Left lung (tissue), 4 donors: ENCODE measurements at regions not wholly inside any gene's neighbourhood (a gene's known extent, or its start where the extent isn't known, plus 50 kb on each side); places are given as distances from the start of the nearest gene placed in this dataset.
"Not testable (repeated sequence)": the region's sequence is repeated elsewhere in the genome, so short reads cannot be mapped to it uniquely, and the experiment has no call there.

ENCODE experiments used
- ATAC-seq: fragments of 200-7000 bp; cut with Tn5 transposase; one replicate; pipeline ENCODE4 v1.9.1; 2020; ENCODE audit warnings: moderate library complexity
- DNase-seq, 4 donors: peaks; one replicate each; pipeline ENCODE4 v3.0.0-alpha.2; 2013 to 2020
- H3K27ac ChIP-seq, 2 donors: fragments of 200-600 bp; sonication (generic) in 1 of 2; one replicate each; pipeline versions ENCODE4 v1.5.0 to v1.8.0; 2020 to 2021
- H3K27me3 ChIP-seq, 2 donors: fragments of 200-600 bp; sonication (generic) in 1 of 2; one replicate each; pipeline versions ENCODE4 v1.5.0 to v1.8.0; 2020 to 2021
- H3K36me3 ChIP-seq, 2 donors: fragments of 200-600 bp; sonication (generic) in 1 of 2; one replicate each; pipeline versions ENCODE4 v1.5.0 to v1.8.0; 2020 to 2021
- H3K4me1 ChIP-seq, 2 donors: fragments of 200-600 bp; one replicate each; pipeline ENCODE4 v1.8.0; 2021
- H3K4me3 ChIP-seq, 2 donors: fragments of 200-600 bp; sonication (generic) in 1 of 2; one replicate each; pipeline versions ENCODE4 v1.5.0 to v1.8.0; 2020 to 2021; ENCODE audit warnings: mild to moderate bottlenecking in 1 of 2
- H3K9me3 ChIP-seq, 2 donors: fragments of 200-600 bp; sonication (generic) in 1 of 2; one replicate each; pipeline versions ENCODE4 v1.5.0 to v1.8.0; 2020 to 2021
- intact Hi-C, 2 donors: fragments of 100-400 bp; cut with DNase I; formaldehyde crosslinking; loops; one replicate each; pipeline versions ENCODE4 v1.11.2 to v1.14.2; 2022
- donor health status: DM: no; HTN: yes; CAD: no.
- donor health status: DM: no; HTN: no; CAD: no.

DNA sequence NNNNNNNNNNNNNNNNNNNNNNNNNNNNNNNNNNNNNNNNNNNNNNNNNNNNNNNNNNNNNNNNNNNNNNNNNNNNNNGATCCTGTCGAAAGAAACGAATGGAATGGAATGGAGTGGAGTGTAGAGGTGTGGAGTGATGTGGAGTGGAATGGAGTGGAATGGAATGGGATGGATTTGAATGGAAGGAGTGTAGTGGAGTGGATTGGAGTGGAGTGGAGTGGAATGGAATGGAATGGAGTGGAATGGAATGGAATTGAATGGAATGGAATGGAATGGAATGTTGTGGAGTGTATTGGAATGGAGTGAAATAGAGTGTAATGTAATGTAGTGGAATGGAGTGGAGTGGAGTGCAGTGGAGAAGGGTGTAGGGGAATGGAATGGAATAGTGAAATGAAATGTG, 1275.4 kb upstream of the TPTE start:
- peak; percentile 8 for ATAC-seq
- intact Hi-C loops, H3K36me3 ChIP-seq: not testable (repeated sequence)

GRCh38 chr21:9246481-9247289, 1274.7 kb upstream of the TPTE start:
- intact Hi-C loops, H3K27me3 ChIP-seq, H3K4me1 ChIP-seq, H3K27ac ChIP-seq, H3K4me3 ChIP-seq, H3K36me3 ChIP-seq, DNase-seq: not testable (repeated sequence)
- peaks cover 21 to 25% of the 10 kb centered on the region in 2 donors for H3K9me3 ChIP-seq
- peak; percentile 72 for ATAC-seq

More for the DNA sequence above, 1275.4 kb upstream of the TPTE start:
- H3K4me3 ChIP-seq, H3K27me3 ChIP-seq, H3K4me1 ChIP-seq, DNase-seq, H3K27ac ChIP-seq: not testable (repeated sequence)
- H3K9me3 ChIP-seq = peaks cover 21 to 25% of the 10 kb centered on the region in 2 donors

- H3K27me3 ChIP-seq, intact Hi-C loops, H3K4me1 ChIP-seq, H3K4me3 ChIP-seq, H3K36me3 ChIP-seq, H3K27ac ChIP-seq, DNase-seq: not testable (repeated sequence)
- peaks cover 21 to 25% of the 10 kb centered on the region in 2 donors for H3K9me3 ChIP-seq
- ATAC-seq = peak; percentile 49
Measured at GRCh38 chr21:9247290-9247613, 1274.1 kb upstream of the TPTE start.

DNA sequence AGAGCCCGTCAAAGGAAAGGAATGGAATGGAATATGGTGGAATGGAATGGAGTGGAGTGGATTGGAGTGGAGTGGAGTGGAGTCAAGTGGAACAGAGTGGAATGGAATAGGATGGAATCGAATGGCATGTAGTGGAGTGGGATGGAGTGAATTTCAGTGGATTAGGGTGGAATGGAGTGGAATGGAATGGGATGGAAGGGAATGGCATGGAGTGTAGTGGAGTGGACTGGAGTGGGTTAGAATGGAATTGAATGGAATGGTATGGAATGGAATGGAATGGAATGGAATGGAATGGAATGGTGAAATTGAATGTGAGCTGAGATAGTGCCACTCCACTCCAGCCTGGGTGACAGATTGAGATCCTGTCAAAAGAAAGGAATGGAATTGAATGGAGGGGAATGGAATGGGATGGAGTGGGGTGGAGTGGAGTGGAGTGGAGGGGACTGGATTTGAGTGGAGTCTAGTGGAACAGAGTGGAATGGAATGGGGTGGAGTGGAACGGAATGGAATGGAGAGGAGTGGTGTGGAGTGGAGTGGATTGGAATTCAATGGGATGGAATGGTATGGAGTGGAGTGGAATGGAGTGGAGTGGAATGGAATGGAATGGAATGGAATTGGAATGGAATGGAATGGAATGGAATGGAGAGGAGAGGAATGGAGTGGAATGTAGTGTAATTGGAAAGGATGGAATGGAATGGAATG, 1273.6 kb upstream of the TPTE start:
- H3K9me3 ChIP-seq = peaks cover 21 to 25% of the 10 kb centered on the region in 2 donors
- H3K36me3 ChIP-seq, H3K4me3 ChIP-seq, H3K27me3 ChIP-seq, intact Hi-C loops, H3K4me1 ChIP-seq, H3K27ac ChIP-seq, DNase-seq: not testable (repeated sequence)
- ATAC-seq = peak; percentile 61
